SU-DHL-6 (cell line): ENCODE measurements at regions not wholly inside any gene's neighbourhood (a gene's known extent, or its start where the extent isn't known, plus 50 kb on each side); places are given as distances from the start of the nearest gene placed in this dataset.

Experiments
- CTCF ChIP-seq: fragments of 200-600 bp; sonication (generic); IDR thresholded peaks from one replicate; pipeline ENCODE4 v1.5.1; 2017; ENCODE audit warnings: antibody characterized with exemption, mild to moderate bottlenecking, low read length, moderate library complexity; ENCODE audit not compliant: insufficient read depth, poor library complexity, severe bottlenecking
- EZH2phosphoT487 ChIP-seq: fragments of 200-600 bp; sonication (generic), shearing (Covaris generic); conservative IDR thresholded peaks from 2 replicates; pipeline ENCODE4 v1.6.1; 2018; ENCODE audit warnings: mild to moderate bottlenecking, antibody characterized with exemption, low read length, moderate library complexity, mixed read lengths

- no peak for TF ChIP-seq CTCF
- TF ChIP-seq EZH2phosphoT487 = no peak
These were observed 55.8 kb upstream of the LMCD1 start for GRCh38 chr3:8445861-8446260.
